Head of caudate nucleus (tissue), 42 donors: ENCODE measurements at regions not wholly inside any gene's neighbourhood (a gene's known extent, or its start where the extent isn't known, plus 50 kb on each side); places are given as distances from the start of the nearest gene placed in this dataset.
"Not testable (repeated sequence)": the region's sequence is repeated elsewhere in the genome, so short reads cannot be mapped to it uniquely, and the experiment has no call there.

Experiments used
- DNase-seq, 42 donors: peaks; one replicate each; pipeline versions ENCODE4 v3.0.0 to v3.0.0-alpha.2; 2020 to 2021; ENCODE audit warnings: mixed read lengths in 7 of 42
- intact Hi-C: fragments of 100-400 bp; cut with DNase I; formaldehyde crosslinking; loops from one replicate; pipeline ENCODE4 v1.15.0; 2022

- intact Hi-C loops, DNase-seq: not testable (repeated sequence)
Observed at GRCh38 chr14:105666991-105667662, 140.7 kb downstream of the TMEM121 start.

DNA sequence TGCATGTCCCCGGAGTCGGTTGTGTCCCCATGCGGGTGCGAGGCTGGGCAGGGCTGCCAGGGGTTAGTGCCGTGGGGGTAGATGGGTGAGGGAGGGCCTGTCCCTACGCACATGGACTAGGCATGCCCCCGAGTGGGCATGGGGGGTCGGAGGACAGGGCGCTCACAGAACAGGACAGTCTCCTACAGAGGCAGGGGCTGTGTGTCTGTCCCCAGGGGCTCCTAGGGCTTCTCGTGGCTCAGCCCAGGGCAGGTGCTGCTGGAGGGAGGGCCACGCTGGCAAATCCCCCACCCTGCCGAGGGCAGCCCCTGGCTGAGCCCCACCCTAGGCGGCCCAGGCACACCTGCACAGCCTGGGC lies 141.3 kb downstream of the TMEM121 start:
- intact Hi-C loops, DNase-seq: not testable (repeated sequence)

DNA sequence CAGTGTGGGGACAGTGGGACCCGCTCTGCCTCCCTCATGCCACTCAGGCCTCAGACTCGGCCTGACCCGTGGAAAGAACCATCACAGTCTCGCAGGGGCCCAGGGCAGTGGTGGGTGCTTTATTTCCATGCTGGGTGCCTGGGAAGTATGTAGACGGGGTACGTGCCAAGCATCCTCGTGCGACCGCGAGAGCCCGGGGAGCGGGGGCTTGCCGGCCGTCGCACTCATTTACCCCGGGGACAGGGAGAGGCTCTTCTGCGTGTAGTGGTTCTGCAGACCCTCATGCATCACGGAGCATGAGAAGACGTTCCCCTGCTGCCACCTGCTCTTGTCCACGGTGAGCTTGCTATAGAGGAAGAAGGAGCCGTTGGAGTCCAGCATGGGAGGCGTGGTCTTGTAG lies 141.6 kb downstream of the TMEM121 start:
- DNase-seq, intact Hi-C loops: not testable (repeated sequence)

DNA sequence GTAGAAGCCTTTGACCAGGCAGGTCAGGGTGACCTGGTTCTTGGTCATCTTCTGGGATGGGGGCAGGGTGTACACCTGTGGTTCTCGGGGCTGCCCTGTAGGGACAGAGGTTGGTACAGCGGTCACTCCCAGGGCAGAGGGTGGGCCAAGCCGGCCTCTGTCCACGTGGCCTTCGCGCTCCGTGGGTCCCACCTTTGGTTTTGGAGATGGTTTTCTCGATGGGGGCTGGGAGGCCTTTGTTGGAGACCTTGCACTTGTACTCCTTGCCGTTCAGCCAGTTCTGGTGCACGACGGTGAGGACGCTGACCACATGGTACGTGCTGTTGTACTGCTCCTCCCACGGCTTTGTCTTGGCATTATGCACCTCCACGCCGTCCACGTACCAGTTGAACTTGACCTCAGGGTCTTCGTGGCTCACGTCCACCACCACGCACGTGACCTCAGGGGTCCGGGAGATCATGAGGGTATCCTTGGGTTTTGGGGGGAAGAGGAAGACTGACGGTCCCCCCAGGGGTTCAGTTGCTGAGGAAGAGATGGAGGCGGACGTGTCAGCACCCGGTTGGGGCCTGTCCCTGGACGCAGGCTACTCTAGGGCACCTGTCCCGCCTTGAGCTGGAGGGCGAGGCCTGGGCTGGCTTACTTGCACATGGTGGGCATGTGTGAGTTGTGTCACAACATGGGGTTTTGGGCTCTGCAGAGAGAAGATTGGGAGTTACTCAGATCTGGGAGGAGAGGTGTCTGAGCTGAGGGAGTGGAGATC lies 142.3 kb downstream of the TMEM121 start:
- not testable (repeated sequence) for DNase-seq

DNA sequence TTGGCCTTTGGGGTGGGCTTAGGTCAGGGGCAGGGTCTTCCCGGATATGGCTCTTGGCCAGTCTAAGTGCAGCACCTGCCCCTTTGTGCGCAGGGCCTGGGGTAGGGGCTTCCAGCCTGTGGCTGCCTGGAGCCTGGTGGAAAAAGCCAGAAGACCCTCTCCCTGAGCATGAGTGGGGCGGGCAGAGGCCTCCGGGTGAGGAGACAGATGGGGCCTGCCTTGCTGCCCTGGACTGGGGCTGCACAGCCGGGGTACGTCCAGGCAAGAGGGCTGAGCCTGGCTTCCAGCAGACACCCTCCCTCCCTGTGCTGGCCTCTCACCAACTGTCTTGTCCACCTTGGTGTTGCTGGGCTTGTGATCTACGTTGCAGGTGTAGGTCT lies 142.8 kb downstream of the TMEM121 start:
- DNase-seq, intact Hi-C loops: not testable (repeated sequence)

More for the DNA sequence above, 142.3 kb downstream of the TMEM121 start:
- intact Hi-C loops = not testable (repeated sequence)

- intact Hi-C loops, DNase-seq: not testable (repeated sequence)
Observed at GRCh38 chr14:105669646-105670045, 143.3 kb downstream of the TMEM121 start.

GRCh38 chr14:105672450-105673200 lies 146.2 kb downstream of the TMEM121 start:
- DNase-seq = peak in 1 of 42 donors; percentile 1
- intact Hi-C loops = not testable (repeated sequence)

GRCh38 chr14:105675433-105675832 lies 149.1 kb downstream of the TMEM121 start:
- peak in 1 of 42 donors; percentile 3 for DNase-seq

GRCh38 chr14:105675905-105676670 lies 149.7 kb downstream of the TMEM121 start:
- intact Hi-C loops = not testable (repeated sequence)
- DNase-seq = peak in 1 of 42 donors; percentile 5

More at GRCh38 chr14:105675433-105675832, 149.1 kb downstream of the TMEM121 start:
- intact Hi-C loops = not testable (repeated sequence)

- DNase-seq, intact Hi-C loops: not testable (repeated sequence)
Observed at GRCh38 chr14:105678057-105678456, 151.7 kb downstream of the TMEM121 start.

- intact Hi-C loops = not testable (repeated sequence)
Observed at GRCh38 chr14:105678996-105679958, 152.9 kb downstream of the TMEM121 start.

GRCh38 chr14:105679959-105680735 lies 153.8 kb downstream of the TMEM121 start:
- DNase-seq = peak in 1 of 42 donors; percentile 7
- intact Hi-C loops = not testable (repeated sequence)

More at GRCh38 chr14:105678996-105679958, 152.9 kb downstream of the TMEM121 start:
- not testable (repeated sequence) for DNase-seq

- DNase-seq, intact Hi-C loops: not testable (repeated sequence)
Observed at GRCh38 chr14:105680736-105681098, 154.3 kb downstream of the TMEM121 start.

- intact Hi-C loops, DNase-seq: not testable (repeated sequence)
Observed at GRCh38 chr14:105681606-105682185, 155.3 kb downstream of the TMEM121 start.

- DNase-seq, intact Hi-C loops: not testable (repeated sequence)
Observed at GRCh38 chr14:105682442-105682841, 156.1 kb downstream of the TMEM121 start.

DNA sequence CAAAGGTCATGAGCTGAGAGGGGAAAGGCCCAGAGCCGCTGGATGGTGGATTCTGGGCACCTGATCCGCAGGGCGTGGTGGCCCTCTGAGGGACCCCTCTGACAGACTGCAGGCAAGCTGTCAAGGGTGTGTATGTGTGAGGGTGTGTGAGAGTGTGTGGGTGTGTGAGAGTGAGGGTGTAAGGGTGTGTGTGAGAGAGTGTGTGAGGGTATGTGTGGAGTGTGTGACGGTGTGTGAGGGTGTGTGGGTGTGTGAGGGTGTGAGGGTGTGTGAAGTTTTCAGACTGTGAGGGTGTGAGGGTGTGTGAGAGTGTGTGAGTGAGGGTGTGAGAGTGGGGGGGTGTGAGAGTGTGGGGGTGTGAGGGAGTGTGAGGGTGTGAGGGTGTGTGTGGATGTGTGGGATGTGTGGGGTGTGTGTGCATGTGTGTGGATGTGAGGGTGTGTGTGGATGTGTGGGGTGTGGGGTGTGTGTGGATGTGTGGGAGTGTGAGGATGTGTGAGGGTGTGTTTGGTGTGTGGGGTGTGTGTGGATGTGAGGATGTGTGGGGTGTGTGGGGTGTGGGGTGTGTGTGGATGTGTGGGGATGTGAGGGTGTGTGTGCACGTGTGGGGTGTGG lies 156.7 kb downstream of the TMEM121 start:
- intact Hi-C loops = no loop called here
- DNase-seq = no peak
